GM23248 (cell line): ENCODE measurements at regions not wholly inside any gene's neighbourhood (a gene's known extent, or its start where the extent isn't known, plus 50 kb on each side); places are given as distances from the start of the nearest gene placed in this dataset.

ENCODE experiments used
- EZH2 ChIP-seq: fragments of 200-600 bp; sonication (generic); IDR thresholded peaks from 2 replicates; pipeline ENCODE4 v1.6.1; 2018; ENCODE audit warnings: antibody characterized with exemption, mild to moderate bottlenecking; ENCODE audit not compliant: insufficient read depth, poor library complexity, severe bottlenecking
- EZH2phosphoT487 ChIP-seq: fragments of 200-600 bp; sonication (generic); IDR thresholded peaks from 2 replicates; pipeline ENCODE4 v1.6.1; 2018; ENCODE audit warnings: antibody characterized with exemption, moderate library complexity, mild to moderate bottlenecking, low read depth; ENCODE audit not compliant: insufficient read depth

DNA sequence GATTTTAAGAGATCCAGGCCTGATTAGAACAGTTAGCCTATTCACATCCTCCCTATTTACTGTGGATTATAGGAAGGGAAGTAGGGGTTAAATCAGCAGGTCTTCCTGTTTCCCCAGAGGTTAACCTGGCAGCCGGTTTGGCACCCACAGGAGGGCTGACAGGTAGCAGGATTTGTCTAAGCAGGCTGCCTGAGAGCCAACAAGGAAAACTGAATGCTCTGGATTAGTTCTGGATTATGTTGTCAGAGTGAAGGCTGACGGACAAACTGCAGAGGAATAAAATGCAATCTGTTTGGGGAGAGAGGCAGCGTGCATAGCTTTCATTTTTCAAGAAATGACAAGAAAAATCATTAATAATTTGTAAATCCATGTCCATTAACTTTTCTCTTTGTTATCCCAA is 397.1 kb upstream of the FAM241A start:
- TF ChIP-seq EZH2 (no peak), EZH2phosphoT487 (no peak)
